ENCODE measurements at regions not wholly inside any gene's neighbourhood (a gene's known extent, or its start where the extent isn't known, plus 50 kb on each side); places are given as distances from the start of the nearest gene placed in this dataset.

DNA sequence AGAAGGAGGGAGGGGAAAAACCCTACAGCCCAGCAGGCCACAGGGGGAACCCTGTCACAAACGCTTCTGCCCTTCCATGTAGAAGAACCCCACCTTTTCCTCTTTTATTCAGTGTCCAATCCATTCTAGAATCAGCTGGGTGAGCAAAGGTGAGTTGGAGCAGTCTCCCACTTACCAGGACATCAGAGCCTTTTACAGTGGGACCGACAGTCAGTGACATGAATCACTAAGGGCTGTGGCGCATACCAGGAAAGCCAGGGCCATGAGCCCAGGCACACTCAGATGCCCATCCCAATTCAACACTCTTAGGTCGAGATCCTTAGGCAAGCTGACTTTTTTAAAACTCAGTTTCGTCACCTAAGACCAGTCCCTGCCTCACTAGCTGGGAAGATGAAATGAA is 146.1 kb downstream of the AQP9 start:
- Histone ChIP-seq H3K27me3 (no peaks in the 10 kb centered on the region), H3K4me3 (no peak overlapping the region), H3K27ac (no peak overlapping the region), H3K4me1 (replicated peaks in 1 of 2) (no peaks in the 10 kb centered on the region), H3K36me3 (replicated peaks in 1 of 2) (no peaks in the 10 kb centered on the region), H3K9me3 (replicated peaks in 1 of 3) (no peaks in the 10 kb centered on the region)
- DNase-seq, result no peak
- 85 to 96% (median 92%) methylated on average over 4 to 5 of the region's 5 CpGs for WGBS, 4 donors
- no peak for TF ChIP-seq POLR2A (IDR thresholded peaks at IDR 0.05)
- TF ChIP-seq, protein P1, sequence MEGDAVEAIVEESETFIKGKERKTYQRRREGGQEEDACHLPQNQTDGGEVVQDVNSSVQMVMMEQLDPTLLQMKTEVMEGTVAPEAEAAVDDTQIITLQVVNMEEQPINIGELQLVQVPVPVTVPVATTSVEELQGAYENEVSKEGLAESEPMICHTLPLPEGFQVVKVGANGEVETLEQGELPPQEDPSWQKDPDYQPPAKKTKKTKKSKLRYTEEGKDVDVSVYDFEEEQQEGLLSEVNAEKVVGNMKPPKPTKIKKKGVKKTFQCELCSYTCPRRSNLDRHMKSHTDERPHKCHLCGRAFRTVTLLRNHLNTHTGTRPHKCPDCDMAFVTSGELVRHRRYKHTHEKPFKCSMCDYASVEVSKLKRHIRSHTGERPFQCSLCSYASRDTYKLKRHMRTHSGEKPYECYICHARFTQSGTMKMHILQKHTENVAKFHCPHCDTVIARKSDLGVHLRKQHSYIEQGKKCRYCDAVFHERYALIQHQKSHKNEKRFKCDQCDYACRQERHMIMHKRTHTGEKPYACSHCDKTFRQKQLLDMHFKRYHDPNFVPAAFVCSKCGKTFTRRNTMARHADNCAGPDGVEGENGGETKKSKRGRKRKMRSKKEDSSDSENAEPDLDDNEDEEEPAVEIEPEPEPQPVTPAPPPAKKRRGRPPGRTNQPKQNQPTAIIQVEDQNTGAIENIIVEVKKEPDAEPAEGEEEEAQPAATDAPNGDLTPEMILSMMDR (IDR thresholded peaks at IDR 0.05), result no peak
- intact Hi-C loops (cut with DNase I), result no loop called here

DNA sequence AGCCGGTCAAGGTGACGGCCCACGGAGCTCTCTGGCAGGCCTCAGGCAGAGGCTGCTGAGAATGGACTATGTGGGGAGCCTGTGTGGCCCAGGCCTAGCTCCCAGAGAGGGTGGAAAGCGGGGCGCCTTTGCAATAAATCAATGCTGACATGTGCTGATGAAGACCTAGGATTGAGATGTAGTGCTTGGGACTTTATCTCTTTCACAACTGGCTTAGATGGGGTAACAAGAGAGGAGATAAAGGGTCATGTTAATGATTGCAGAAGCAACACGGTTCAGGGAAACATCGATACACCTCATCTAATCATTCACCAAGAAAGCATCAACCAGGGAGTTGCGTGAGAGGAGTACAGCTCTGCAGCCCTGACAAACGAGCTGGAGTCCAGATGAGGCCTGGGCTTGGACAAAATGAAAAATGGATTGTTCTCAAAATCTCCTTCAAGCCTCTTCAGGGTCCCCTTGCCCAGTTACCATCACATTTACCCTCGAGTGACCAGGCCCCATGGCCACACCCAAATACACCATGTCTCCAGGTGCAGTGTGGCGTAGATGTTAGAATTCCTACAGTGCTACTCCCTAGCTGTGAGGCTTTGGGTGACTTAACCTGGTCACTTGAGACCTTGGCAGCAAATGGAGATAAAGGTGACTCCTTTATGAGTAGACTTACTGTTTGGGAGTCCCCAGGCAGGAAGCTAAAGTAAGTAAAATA is 146.4 kb upstream of the LIPC start:
- intact Hi-C loops (cut with DNase I), result no loop called here
- TF ChIP-seq, protein P1 (IDR thresholded peaks at IDR 0.05), result no peak
- TF ChIP-seq POLR2A (IDR thresholded peaks at IDR 0.05), result no peak
- DNase-seq, result no peak
- H3K9me3 ChIP-seq (replicated peaks in 1 of 3), result no peaks in the 10 kb centered on the region
- 80 to 90% (median 83%) methylated on average over 10 to 11 of the region's 11 CpGs for WGBS, 4 donors
- H3K4me1 ChIP-seq (replicated peaks in 1 of 2), result no peaks in the 10 kb centered on the region
- no peaks in the 10 kb centered on the region for H3K36me3 ChIP-seq (replicated peaks in 1 of 2)
- H3K4me3 ChIP-seq, result no peak overlapping the region
- H3K27ac ChIP-seq, result no peak overlapping the region
- H3K27me3 ChIP-seq, result no peaks in the 10 kb centered on the region

DNA sequence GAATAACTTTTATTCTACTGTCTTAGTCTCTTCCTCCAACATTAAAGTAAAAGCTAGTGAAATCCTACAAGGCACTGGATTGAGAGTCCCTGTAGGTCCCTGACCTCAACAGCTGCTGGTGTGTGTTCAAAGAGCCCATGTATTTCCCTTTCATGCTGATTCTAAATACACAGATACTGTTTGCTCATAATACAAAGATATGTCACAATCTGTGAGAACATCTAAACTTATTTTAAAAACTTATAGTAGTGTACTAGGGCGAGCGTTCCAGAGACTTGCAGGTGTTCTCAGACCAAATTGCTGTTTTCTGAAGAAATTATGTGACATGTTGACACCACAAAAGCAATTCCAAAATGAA is 145.9 kb upstream of the LIPC start:
- Histone ChIP-seq H3K9me3 (replicated peaks in 1 of 3) (no peaks in the 10 kb centered on the region), H3K27me3 (no peaks in the 10 kb centered on the region), H3K4me1 (replicated peaks in 1 of 2) (no peaks in the 10 kb centered on the region), H3K36me3 (replicated peaks in 1 of 2) (no peaks in the 10 kb centered on the region), H3K27ac (no peak overlapping the region), H3K4me3 (no peak overlapping the region)
- 93 to 96% (median 96%) methylated on average over 2 of the region's 2 CpGs for whole genome bisulfite sequencing, 4 donors
- intact Hi-C loops (cut with DNase I), result no loop called here
- no peak for DNase-seq
- TF ChIP-seq POLR2A (IDR thresholded peaks at IDR 0.05), result no peak
- TF ChIP-seq, protein P1 (IDR thresholded peaks at IDR 0.05), result no peak

DNA sequence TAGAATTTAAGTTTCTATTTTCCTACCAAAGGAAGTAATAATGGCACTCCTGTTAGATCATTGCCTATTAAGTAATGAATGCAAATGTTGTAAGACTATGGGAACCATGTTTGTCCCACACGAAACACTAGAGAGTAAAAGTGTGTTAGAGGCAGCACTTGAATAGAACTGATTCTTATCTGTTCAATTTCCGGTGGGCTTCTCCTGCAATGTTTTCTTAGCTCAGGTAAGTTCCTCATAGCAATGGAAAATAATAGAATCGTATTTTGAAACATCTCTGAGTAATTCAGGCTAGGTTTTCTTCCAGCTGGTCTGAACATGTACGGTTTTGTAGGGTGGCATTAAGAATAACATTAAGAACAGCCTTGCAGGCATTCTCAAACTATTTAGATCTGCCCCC is 145.3 kb upstream of the LIPC start:
- Histone ChIP-seq H3K9me3 (replicated peaks in 1 of 3) (no peaks in the 10 kb centered on the region), H3K4me1 (replicated peaks in 1 of 2) (no peaks in the 10 kb centered on the region), H3K27me3 (no peaks in the 10 kb centered on the region), H3K36me3 (replicated peaks in 1 of 2) (no peaks in the 10 kb centered on the region), H3K4me3 (no peak overlapping the region), H3K27ac (no peak overlapping the region)
- WGBS, 4 donors, result 73 to 84% (median 79%) methylated on average over 4 of the region's 4 CpGs
- TF ChIP-seq POLR2A (IDR thresholded peaks at IDR 0.05), result no peak
- TF ChIP-seq, protein P1 (IDR thresholded peaks at IDR 0.05), result no peak
- no peak for DNase-seq
- intact Hi-C loops (cut with DNase I), result no loop called here
